NCI-H1048 (cell line): ENCODE measurements at regions not wholly inside any gene's neighbourhood (a gene's known extent, or its start where the extent isn't known, plus 50 kb on each side); places are given as distances from the start of the nearest gene placed in this dataset.

Source experiments
- DNase-seq: peaks from one replicate; lab custom pipeline; 2025; lab: John Stamatoyannopoulos, UW

GRCh38 chr3:72200332-72200731, 415.4 kb upstream of the PROK2 start:
- DNase-seq, result no peak

- DNase-seq, result no peak
These were observed 414.6 kb upstream of the PROK2 start for GRCh38 chr3:72199530-72199929.

GRCh38 chr3:72196377-72196929, 411.5 kb upstream of the PROK2 start:
- no peak for DNase-seq

- no peak for DNase-seq
These were observed 410.9 kb upstream of the PROK2 start for GRCh38 chr3:72195895-72196294.

- DNase-seq, result no peak
These were observed 409.5 kb upstream of the PROK2 start for GRCh38 chr3:72194458-72194857.

- no peak for DNase-seq
These were observed 409.0 kb upstream of the PROK2 start for GRCh38 chr3:72193771-72194430.

- DNase-seq, result no peak
These were observed 407.6 kb upstream of the PROK2 start for GRCh38 chr3:72192572-72192971.

- DNase-seq, result no peak
These were observed 406.4 kb upstream of the PROK2 start for GRCh38 chr3:72191209-72191960.

- no peak for DNase-seq
These were observed 405.1 kb upstream of the PROK2 start for GRCh38 chr3:72190050-72190449.

- no peak for DNase-seq
These were observed 404.4 kb upstream of the PROK2 start for GRCh38 chr3:72189339-72189738.

GRCh38 chr3:72188536-72188935, 403.6 kb upstream of the PROK2 start:
- no peak for DNase-seq

GRCh38 chr3:72187131-72187530, 402.2 kb upstream of the PROK2 start:
- no peak for DNase-seq

- no peak for DNase-seq
These were observed 401.5 kb upstream of the PROK2 start for GRCh38 chr3:72186400-72186855.

- DNase-seq, result no peak
These were observed 400.8 kb upstream of the PROK2 start for GRCh38 chr3:72185549-72186399.

GRCh38 chr3:72183489-72183888, 398.5 kb upstream of the PROK2 start:
- DNase-seq, result no peak

GRCh38 chr3:72182206-72182605, 397.3 kb upstream of the PROK2 start:
- DNase-seq, result no peak

GRCh38 chr3:72181251-72181650, 396.3 kb upstream of the PROK2 start:
- no peak for DNase-seq

GRCh38 chr3:72180405-72180804, 395.5 kb upstream of the PROK2 start:
- no peak for DNase-seq

- DNase-seq, result no peak
These were observed 394.1 kb upstream of the PROK2 start for GRCh38 chr3:72179107-72179464.

- no peak for DNase-seq
These were observed 393.6 kb upstream of the PROK2 start for GRCh38 chr3:72178463-72179106.

GRCh38 chr3:72177075-72178050, 392.4 kb upstream of the PROK2 start:
- no peak for DNase-seq
